CD4-positive, alpha-beta T cell treated with Interleukin-10 for 1 hour (primary cell): ENCODE measurements at regions not wholly inside any gene's neighbourhood (a gene's known extent, or its start where the extent isn't known, plus 50 kb on each side); places are given as distances from the start of the nearest gene placed in this dataset.
"Not testable (repeated sequence)": the region's sequence is repeated elsewhere in the genome, so short reads cannot be mapped to it uniquely, and the experiment has no call there.

Source experiments
- DNase-seq: peaks from one replicate; pipeline ENCODE4 v3.0.0-alpha.2; 2020

GRCh38 chr7:96770758-96771157 lies 61.1 kb upstream of the SEM1 start:
- no peak for DNase-seq

DNA sequence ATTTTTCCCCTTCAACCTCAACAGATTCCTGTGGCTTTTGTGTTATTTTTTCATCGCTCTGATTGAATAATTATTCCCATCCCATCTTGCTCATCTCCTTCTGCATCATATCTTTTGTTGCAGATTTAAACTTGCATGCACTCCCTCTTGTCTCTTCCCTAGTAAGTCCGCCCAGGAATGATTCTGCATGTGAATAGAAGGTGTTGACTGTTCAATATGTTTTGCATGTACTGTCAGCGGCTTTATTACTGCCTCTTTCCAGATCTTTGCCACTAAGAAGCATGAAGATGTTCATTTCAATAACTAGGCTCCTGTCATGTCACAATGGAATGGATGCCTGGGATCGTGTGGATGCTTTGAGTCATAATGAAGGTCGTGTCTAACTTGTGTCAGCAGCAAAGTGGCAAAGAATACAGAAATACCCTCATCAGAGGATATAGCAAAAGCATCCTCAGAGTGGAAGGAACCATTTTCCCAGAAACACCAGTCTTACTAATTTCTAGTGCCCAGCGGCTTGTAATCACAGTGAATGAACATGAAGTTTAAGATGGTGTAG lies 62.6 kb upstream of the SEM1 start:
- DNase-seq = no peak

- no peak for DNase-seq
These were observed 63.8 kb upstream of the SEM1 start for GRCh38 chr7:96773483-96773882.

GRCh38 chr7:96774358-96774757 lies 64.7 kb upstream of the SEM1 start:
- DNase-seq = no peak

- DNase-seq = no peak
These were observed 65.4 kb upstream of the SEM1 start for GRCh38 chr7:96775046-96775445.

GRCh38 chr7:96778263-96778662 lies 68.6 kb upstream of the SEM1 start:
- DNase-seq = no peak

DNA sequence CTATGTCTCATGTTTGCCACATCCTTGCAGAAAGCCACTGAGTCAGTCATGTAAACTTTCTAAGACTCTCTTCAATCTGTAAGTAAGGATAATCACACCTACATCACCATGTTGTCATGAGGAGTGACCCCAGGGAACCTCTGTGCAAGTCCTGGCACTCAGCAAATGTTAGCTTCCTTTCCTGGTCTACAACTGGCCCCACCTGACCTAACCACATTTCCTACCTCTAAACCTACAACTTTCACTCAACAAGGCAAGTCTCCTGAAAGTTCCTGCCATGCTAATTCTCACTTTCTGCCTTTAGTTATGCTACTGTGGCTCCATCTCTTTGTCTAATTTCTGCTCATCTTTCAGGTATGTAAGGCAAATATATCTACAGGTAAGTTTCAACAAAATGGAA lies 72.3 kb upstream of the SEM1 start:
- DNase-seq = no peak

DNA sequence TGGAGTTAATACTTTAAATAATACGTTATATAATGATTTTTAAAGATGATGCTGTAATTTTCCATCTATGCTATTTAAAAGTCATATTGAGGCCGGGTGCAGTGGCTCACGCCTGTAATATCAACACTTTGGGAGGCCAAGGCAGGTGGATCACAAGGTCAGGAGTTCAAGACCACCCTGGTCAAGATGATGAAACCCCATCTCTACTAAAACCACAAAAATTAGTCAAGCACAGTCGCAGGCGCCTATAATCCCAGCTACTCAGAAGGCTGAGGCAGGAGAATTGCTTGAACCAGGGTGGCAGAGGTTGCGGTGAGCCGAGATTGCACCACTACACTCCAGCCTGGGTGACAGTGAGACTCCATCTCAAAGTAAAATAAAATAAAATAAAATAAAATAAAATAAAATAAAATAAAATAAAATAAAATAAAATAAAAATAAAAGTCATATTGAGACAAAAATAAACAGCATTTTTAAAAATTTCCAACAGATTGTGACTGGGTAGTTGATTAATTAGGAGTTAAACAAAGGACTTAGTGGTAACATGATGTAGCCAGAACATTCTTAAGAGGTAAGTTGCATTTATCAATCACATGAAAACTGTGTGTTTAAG lies 73.1 kb upstream of the SEM1 start:
- not testable (repeated sequence) for DNase-seq

- DNase-seq = no peak
These were observed 75.0 kb upstream of the SEM1 start for GRCh38 chr7:96784597-96784996.

DNA sequence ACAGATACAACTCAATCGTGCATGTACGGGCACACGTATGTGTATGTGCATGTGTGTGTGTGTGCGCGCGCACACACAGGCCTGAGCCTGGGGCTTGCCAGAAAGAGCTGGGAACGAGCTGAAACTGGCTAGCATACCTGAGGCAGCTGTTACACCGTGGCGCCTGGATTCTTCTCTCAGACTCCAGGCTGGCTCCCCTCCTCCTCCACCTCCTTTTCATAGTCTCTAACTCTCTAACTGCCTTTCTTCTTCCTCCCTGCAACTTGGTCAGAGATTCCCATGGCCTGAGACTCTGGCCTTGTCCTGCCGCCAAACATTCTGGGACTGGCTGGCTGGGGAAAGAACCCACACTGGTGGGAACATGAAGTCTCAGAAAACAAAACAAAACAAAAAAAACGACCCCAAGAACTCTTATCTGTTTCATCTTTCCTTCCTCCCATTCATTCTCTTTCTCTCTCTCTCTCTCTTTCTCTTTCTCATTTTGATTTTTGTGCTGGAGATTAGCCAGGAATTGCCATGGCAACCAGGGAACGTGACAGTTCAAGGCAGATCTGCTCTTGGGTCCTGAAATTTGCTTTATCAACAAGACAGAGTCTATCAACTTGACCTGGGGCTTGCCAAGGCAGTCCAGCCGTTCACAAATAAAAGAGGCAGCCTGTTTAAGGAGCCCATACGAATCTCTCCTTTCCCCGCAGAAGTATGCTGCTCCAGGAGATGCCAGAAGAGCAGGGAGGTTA lies 76.8 kb upstream of the SEM1 start:
- no peak for DNase-seq

DNA sequence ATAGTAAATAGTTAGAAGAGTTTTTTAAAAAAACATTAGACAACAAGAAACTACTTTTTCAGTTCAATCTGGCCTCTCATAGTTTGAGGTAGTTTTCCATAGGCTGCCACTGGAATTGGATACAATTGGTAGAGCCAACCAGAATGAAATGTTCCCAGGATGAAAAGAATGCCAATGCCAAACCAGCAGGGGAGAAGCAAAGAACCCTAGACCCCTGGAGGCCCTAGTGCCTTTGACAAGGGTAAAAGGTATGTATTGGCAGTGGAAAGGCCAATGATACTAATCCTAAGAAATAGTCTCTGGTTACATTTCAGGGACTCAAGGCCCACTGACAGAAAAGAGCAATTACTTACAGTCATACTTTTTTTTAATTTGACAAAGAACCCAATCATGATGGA lies 77.4 kb upstream of the SEM1 start:
- no peak for DNase-seq

DNA sequence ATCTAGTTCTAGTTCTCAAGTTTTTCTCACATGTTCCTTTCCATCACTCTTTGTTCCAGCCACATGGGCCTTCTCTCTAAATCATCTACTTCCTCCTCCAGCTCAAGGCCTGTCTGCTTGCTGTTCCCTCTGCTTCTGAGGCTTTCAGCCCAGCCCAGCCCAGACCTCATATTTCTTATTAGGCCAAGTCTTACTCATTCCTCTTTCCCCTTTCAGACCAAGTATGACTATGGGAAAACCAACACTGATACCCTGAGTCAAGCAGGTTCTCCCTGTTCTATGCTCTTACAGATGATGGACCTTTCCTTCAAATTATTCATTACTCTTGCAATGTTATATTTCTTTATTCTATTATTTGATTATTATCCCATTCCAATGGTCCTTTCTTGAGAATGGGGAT lies 80.3 kb upstream of the SEM1 start:
- DNase-seq = no peak

- DNase-seq = no peak
These were observed 82.5 kb upstream of the SEM1 start for GRCh38 chr7:96792115-96792514.

- no peak for DNase-seq
These were observed 84.4 kb upstream of the SEM1 start for GRCh38 chr7:96794063-96794462.

- DNase-seq = no peak
These were observed 90.5 kb upstream of the SEM1 start for GRCh38 chr7:96800122-96800521.

GRCh38 chr7:96800824-96801223 lies 91.2 kb upstream of the SEM1 start:
- no peak for DNase-seq

DNA sequence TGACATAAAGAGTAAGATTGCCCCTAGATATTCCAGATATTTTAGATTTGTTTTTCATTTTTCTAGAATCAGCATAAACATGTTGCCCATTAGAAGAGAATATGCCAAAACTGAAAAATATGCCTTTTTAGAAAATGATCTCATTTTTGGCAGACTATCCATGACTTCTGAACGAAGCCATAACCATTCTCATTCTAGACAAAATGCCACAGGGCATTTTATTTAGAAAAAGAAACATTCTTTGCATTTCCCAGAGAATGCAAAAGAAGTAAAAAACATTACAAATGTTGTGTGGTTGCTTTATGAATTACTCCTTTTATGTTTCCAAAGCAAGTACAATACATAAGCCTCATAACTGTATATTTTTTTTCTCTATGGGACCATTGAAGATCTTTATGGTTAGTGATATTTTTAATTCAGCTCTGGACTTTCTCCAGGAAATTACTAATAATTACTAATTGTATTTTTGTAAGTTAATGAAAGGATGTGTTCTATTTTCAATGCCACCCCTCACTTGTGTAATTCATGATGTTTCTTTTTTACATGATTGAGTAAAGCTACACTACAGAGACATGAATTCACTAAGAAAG lies 109.6 kb upstream of the SEM1 start:
- no peak for DNase-seq

DNA sequence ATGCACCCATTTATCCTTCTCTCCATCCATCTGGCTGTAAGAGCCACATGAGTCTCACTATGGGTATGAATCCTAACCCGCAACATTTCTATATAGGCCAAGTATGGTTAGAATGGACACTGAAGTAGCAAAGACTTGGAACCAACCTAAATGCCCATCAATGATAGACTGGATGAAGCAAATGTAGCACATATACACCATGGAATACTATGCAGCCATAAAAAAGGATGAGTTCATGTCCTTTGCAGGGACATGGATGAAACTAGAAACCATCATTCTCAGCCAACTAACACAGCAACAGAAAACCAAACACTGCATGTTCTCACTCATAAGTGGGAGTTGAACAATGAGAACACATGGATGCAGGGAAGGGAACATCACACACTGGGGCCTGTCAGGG lies 111.5 kb upstream of the SEM1 start:
- not testable (repeated sequence) for DNase-seq

GRCh38 chr7:96822824-96823223 lies 113.2 kb upstream of the SEM1 start:
- no peak for DNase-seq

- no peak for DNase-seq
These were observed 113.6 kb upstream of the SEM1 start for GRCh38 chr7:96823274-96823673.

DNA sequence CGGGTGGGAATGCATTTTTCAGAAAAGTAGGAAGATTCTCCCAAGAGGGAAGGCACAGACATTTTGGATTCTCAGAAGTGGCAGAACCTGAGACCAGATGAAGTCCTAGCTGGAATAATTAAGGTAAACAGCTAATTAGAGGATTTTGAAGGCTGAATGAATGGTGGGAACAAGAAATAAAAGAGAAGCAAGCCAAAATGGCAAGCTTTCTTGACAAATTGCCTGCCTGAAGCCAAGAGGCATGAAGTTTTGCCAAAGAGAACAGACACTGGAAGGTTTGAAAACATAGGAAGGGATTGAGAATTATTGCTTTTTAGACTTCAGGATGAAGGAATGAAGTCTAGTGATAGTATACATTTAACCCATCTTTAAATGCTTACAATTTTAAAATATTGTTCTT lies 115.0 kb upstream of the SEM1 start:
- DNase-seq = no peak

- no peak for DNase-seq
These were observed 115.6 kb upstream of the SEM1 start for GRCh38 chr7:96825285-96825684.

DNA sequence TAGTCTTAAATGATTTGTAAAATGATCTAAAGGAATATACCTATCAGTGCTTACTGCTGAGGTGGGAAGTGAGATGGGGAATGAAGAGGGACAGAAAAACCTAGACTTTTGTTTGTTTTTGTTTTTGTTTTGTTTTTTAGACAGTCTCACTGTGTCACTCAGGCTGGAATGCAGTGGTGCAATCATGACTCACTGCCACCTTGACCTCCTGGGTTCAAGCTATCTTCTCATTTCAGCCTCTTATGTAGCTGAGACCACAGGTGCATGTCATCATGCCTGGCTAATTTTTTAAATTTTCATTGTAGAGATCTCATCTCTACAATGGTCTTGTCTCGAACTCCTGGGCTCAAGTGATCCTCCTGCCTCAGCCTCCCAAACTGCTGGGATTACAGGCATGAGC lies 116.4 kb upstream of the SEM1 start:
- DNase-seq = no peak

DNA sequence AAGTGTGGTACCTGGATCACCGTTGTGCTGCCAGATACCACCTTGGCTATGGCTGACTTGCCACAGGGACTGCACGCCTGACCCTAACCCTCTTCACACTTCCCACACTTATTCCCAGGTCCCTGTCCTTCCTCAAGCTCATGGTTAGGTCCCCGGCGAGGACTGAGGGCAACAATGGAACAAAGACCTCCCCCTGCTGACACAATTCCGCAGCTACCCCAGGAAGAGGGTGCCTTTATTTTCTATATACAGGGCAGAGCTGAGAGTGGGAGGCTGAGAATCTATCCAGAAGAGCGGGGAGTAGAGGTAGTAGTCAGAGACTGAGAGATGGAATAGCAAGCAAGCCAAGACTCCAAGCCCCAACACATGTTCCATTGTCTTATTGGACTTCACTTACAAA lies 118.1 kb upstream of the SEM1 start:
- no peak for DNase-seq
